Dedifferentiated amniotic fluid mesenchymal stem cell (primary cell): ENCODE measurements at regions not wholly inside any gene's neighbourhood (a gene's known extent, or its start where the extent isn't known, plus 50 kb on each side); places are given as distances from the start of the nearest gene placed in this dataset.

ENCODE experiments used
- DNase-seq: peaks from one replicate; pipeline ENCODE4 v3.0.0-alpha.2; 2016; ENCODE audit errors: extremely low spot score

GRCh38 chr1:194342484-194343262 is 1156.3 kb upstream of the B3GALT2 start:
- DNase-seq: no peak

GRCh38 chr1:194341587-194341986 is 1155.2 kb upstream of the B3GALT2 start:
- DNase-seq: no peak

GRCh38 chr1:194339471-194339870 is 1153.1 kb upstream of the B3GALT2 start:
- no peak for DNase-seq

GRCh38 chr1:194338241-194338948 is 1152.0 kb upstream of the B3GALT2 start:
- DNase-seq: no peak

GRCh38 chr1:194333240-194333639 is 1146.8 kb upstream of the B3GALT2 start:
- no peak for DNase-seq

GRCh38 chr1:194331758-194332157 is 1145.3 kb upstream of the B3GALT2 start:
- DNase-seq: no peak

- no peak for DNase-seq
Observed at GRCh38 chr1:194322751-194323150, 1136.3 kb upstream of the B3GALT2 start.

- no peak for DNase-seq
Observed at GRCh38 chr1:194318790-194319280, 1132.4 kb upstream of the B3GALT2 start.

- no peak for DNase-seq
Observed at GRCh38 chr1:194309697-194310096, 1123.3 kb upstream of the B3GALT2 start.

- no peak for DNase-seq
Observed at GRCh38 chr1:194309269-194309668, 1122.9 kb upstream of the B3GALT2 start.

- DNase-seq: no peak
Observed at GRCh38 chr1:194300776-194301175, 1114.4 kb upstream of the B3GALT2 start.

GRCh38 chr1:194300340-194300739 is 1113.9 kb upstream of the B3GALT2 start:
- DNase-seq: no peak

GRCh38 chr1:194298007-194298598 is 1111.7 kb upstream of the B3GALT2 start:
- DNase-seq: no peak

GRCh38 chr1:194297094-194297493 is 1110.7 kb upstream of the B3GALT2 start:
- no peak for DNase-seq

- DNase-seq: no peak
Observed at GRCh38 chr1:194296201-194296600, 1109.8 kb upstream of the B3GALT2 start.

GRCh38 chr1:194295685-194296084 is 1109.3 kb upstream of the B3GALT2 start:
- DNase-seq: no peak

GRCh38 chr1:194293851-194294405 is 1107.5 kb upstream of the B3GALT2 start:
- no peak for DNase-seq

GRCh38 chr1:194292966-194293365 is 1106.6 kb upstream of the B3GALT2 start:
- DNase-seq: no peak

GRCh38 chr1:194289569-194290266 is 1103.3 kb upstream of the B3GALT2 start:
- DNase-seq: no peak

- no peak for DNase-seq
Observed at GRCh38 chr1:194288238-194288637, 1101.8 kb upstream of the B3GALT2 start.

- DNase-seq: no peak
Observed at GRCh38 chr1:194281376-194281775, 1095.0 kb upstream of the B3GALT2 start.

- no peak for DNase-seq
Observed at GRCh38 chr1:194280463-194280862, 1094.0 kb upstream of the B3GALT2 start.
